Activated naive CD8-positive, alpha-beta T cell treated with anti-CD3 and anti-CD28 coated beads, Interleukin-2, amount 50 U/mL, for 24 hours (primary cell): ENCODE measurements at regions not wholly inside any gene's neighbourhood (a gene's known extent, or its start where the extent isn't known, plus 50 kb on each side); places are given as distances from the start of the nearest gene placed in this dataset.
"Not testable (repeated sequence)": the region's sequence is repeated elsewhere in the genome, so short reads cannot be mapped to it uniquely, and the experiment has no call there.

Experiments
- ATAC-seq: fragments of 150-1000 bp; cut with Tn5 transposase; one replicate; pipeline ENCODE4 v1.10.0; 2021
- DNase-seq: peaks from one replicate; pipeline ENCODE4 v3.0.0; 2021
- H3K27ac Mint-ChIP-seq: one replicate; pipeline ENCODE4 v1.8.0; 2021; ENCODE audit warnings: mild to moderate bottlenecking, mixed read lengths
- H3K27me3 Mint-ChIP-seq: one replicate; pipeline ENCODE4 v1.8.0; 2021; ENCODE audit warnings: mixed read lengths
- H3K36me3 Mint-ChIP-seq: one replicate; pipeline ENCODE4 v1.8.0; 2021; ENCODE audit warnings: low read depth, mixed read lengths
- H3K4me1 Mint-ChIP-seq: one replicate; pipeline ENCODE4 v1.8.0; 2021; ENCODE audit warnings: mixed read lengths
- H3K4me3 Mint-ChIP-seq: one replicate; pipeline ENCODE4 v1.8.0; 2021; ENCODE audit warnings: mild to moderate bottlenecking, moderate library complexity, mixed read lengths
- H3K9me3 Mint-ChIP-seq: one replicate; pipeline ENCODE4 v1.8.0; 2021; ENCODE audit warnings: mixed read lengths

DNA sequence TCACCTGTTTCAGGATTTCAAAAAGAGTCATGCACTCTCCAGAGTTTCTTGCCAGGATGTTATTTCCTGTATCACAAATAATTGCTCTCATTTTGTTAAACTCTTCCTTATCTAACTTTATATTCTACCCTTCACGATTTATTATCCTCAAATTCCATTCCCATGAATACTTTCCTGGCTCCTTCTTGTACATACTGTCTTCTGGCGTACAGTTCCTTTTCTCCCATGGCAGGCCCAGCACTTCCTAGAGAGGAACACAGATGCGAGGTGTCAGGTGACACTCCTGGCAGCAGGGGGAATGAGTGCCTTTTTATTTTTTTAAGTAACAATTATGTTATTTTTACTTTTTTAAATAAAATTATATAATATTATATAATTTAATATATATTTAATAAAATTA is 411.9 kb downstream of the TFEC start:
- Mint-ChIP-seq H3K9me3 (no peaks in the 10 kb centered on the region), H3K27ac (no peak overlapping the region), H3K36me3 (no peaks in the 10 kb centered on the region), H3K4me3 (no peak overlapping the region), H3K4me1 (no peaks in the 10 kb centered on the region), H3K27me3 (no peaks in the 10 kb centered on the region)
- ATAC-seq (no peak), DNase-seq (no peak)

DNA sequence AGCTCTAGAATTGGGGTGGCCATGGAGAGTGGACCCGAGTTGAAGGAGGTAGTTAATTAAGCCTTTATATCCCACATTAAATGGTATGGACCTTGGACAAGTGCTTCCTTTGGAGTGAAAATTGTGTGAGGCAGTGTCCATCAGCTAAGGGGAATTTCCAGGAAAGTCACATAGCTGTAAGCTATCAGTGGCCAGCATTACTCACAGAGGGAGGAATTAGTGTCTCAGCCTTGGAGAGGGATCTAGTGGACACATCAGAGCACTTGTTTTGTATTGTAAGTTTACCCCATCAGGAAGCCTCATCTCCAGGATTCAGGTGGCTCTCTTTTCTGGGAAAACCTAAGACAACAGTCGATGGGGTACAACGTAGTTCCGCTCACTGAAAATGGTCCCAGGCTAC is 416.7 kb downstream of the TFEC start:
- no peak for DNase-seq
- no peaks in the 10 kb centered on the region for H3K4me1 Mint-ChIP-seq
- no peaks in the 10 kb centered on the region for H3K9me3 Mint-ChIP-seq
- no peaks in the 10 kb centered on the region for H3K27me3 Mint-ChIP-seq
- H3K4me3 Mint-ChIP-seq = no peak overlapping the region
- H3K36me3 Mint-ChIP-seq = no peaks in the 10 kb centered on the region
- no peak overlapping the region for H3K27ac Mint-ChIP-seq
- no peak for ATAC-seq

DNA sequence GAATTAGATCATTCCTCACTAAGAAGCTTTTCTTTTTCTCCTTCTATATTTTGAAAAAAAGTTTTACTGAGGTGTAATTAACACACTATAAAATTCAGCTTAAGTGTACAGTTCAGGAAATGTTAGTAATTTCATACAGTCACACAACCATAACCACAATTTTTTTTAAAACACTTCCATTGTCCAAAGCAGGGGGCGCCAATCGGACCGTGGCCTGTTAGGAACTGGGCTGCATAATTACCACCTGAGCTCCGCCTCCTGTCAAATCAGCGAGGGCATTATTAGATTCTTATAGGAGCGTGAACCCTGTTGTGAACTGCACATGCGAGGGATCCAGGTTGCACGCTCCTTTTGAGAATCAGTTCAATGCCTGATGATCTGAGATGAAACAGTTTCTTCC is 427.1 kb downstream of the TFEC start:
- DNase-seq (no peak), ATAC-seq (no peak)
- Mint-ChIP-seq H3K4me1 (no peaks in the 10 kb centered on the region), H3K36me3 (no peaks in the 10 kb centered on the region), H3K9me3 (peaks cover 3% of the 10 kb centered on the region), H3K4me3 (no peak overlapping the region), H3K27me3 (no peaks in the 10 kb centered on the region), H3K27ac (no peak overlapping the region)

DNA sequence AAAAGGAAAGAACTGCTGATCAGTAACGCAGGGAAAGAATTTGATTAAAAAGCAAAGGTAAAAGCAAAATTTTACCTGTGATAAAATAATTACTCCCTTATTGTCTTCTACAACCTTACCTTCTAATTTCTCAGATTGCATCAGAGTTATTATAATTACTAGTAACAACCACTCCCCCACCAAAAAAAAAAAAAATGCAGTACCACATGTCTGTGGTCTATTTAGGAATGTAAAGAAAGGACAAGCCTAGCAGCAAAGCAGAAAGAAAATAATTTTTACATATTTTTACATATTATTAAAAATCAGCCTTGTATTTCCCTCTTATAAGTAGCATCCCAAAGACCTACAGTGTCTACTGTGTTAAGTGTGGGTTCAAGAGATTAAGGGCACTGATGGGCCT is 430.4 kb downstream of the TFEC start:
- H3K4me1 Mint-ChIP-seq = no peaks in the 10 kb centered on the region
- DNase-seq (no peak), ATAC-seq (no peak)
- H3K4me3 Mint-ChIP-seq = no peak overlapping the region
- H3K27me3 Mint-ChIP-seq = no peaks in the 10 kb centered on the region
- H3K36me3 Mint-ChIP-seq = no peaks in the 10 kb centered on the region
- peaks cover 16% of the 10 kb centered on the region for H3K9me3 Mint-ChIP-seq
- no peak overlapping the region for H3K27ac Mint-ChIP-seq

DNA sequence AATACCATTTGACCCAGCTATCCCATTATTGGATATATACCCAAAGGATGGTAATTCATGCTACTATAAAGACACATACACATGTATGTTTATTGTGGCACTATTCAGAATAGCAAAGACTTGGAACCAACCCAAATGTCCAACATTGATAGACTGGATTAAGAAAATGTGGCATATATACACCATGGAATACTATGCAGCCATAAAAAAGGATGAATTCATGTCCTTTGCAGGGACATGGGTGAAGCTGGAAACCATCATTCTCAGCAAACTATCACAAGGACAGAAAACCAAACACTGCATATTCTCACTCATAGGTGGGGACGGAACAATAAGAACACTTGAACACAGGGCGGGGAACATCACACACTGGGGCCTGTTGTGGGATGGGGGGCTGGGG is 431.4 kb downstream of the TFEC start:
- H3K27ac Mint-ChIP-seq, ATAC-seq, DNase-seq, H3K4me3 Mint-ChIP-seq, H3K27me3 Mint-ChIP-seq, H3K36me3 Mint-ChIP-seq, H3K4me1 Mint-ChIP-seq: not testable (repeated sequence)
- peaks cover 21% of the 10 kb centered on the region for H3K9me3 Mint-ChIP-seq

DNA sequence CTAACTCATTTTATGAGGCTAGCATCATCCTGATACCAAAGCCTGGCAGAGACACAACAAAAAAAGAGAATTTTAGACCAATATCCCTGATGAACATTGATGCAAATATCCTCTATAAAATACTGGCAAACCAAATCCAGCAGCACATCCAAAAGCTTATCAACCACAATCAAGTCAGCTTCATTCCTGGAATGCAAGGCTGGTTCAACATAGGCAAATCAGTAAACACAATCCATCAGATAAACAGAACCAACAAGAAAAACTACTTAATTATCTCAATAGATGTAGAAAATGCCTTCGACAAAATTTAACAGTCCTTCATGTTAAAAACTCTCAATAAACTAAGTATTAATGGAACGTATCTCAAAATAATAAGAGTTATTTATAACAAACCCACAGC is 433.3 kb downstream of the TFEC start:
- not testable (repeated sequence) for H3K27me3 Mint-ChIP-seq, H3K27ac Mint-ChIP-seq, ATAC-seq, H3K4me3 Mint-ChIP-seq, DNase-seq, H3K4me1 Mint-ChIP-seq, H3K36me3 Mint-ChIP-seq
- H3K9me3 Mint-ChIP-seq = peaks cover 21% of the 10 kb centered on the region

DNA sequence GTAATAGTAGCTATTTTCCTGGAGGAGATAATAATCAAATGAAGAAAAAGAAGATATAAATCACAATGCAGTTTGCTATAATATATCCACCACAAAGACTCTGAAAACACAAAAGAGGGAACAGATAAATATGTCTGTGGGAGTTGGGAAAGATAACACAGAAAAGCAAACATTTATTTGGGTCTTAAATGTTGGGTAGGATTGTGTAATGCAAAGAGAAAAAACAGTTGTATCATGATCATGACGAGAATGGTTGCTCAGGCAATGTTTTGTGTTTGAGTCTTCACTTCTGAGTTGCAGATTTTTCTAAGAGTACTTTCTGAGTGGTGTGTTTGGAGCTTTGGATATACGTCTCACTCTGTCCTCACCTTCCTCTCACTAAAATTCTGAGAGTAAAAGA is 437.5 kb downstream of the TFEC start:
- H3K4me3 Mint-ChIP-seq = no peak overlapping the region
- no peak overlapping the region for H3K27ac Mint-ChIP-seq
- no peak for ATAC-seq
- DNase-seq = no peak
- H3K4me1 Mint-ChIP-seq = no peaks in the 10 kb centered on the region
- no peaks in the 10 kb centered on the region for H3K36me3 Mint-ChIP-seq
- peaks cover 17% of the 10 kb centered on the region for H3K9me3 Mint-ChIP-seq
- no peaks in the 10 kb centered on the region for H3K27me3 Mint-ChIP-seq

DNA sequence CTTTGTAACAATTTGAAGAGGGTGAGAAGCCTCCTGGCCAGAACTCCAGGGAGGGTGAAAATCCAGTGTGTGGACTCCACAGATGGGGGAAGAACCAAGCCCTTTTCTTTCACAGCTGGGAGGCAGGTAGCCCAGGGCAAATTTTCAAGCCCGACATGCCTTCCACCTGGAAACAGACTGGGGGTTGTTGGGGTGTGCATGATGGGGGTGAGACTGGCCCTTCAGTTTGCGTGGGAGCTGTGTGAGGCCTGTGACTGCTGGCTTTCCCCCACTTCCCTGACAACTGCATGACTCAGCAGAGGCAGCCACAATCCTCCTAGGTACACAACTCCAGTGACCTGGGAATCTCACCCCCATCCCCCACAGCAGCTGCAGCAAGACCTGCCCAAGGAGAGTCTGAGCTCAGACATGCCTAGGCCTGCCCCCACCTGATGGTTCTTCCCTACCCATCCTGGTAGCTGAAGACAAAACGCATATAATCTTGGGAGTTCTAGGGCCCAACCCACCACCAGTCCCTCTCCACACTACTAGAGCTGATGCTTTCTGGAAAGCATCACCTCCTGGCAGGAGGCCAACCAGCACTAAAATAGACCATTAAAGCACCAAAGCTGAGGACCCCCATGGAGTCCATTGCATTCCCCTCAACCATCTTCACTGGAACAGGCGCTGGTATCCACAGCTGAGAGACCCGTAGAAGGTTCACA is 445.4 kb downstream of the TFEC start:
- H3K9me3 Mint-ChIP-seq = no peaks in the 10 kb centered on the region
- H3K27ac Mint-ChIP-seq = no peak overlapping the region
- H3K4me1 Mint-ChIP-seq = no peaks in the 10 kb centered on the region
- H3K4me3 Mint-ChIP-seq = no peak overlapping the region
- no peak for ATAC-seq
- no peak for DNase-seq
- H3K27me3 Mint-ChIP-seq = peaks cover 2% of the 10 kb centered on the region
- no peaks in the 10 kb centered on the region for H3K36me3 Mint-ChIP-seq

DNA sequence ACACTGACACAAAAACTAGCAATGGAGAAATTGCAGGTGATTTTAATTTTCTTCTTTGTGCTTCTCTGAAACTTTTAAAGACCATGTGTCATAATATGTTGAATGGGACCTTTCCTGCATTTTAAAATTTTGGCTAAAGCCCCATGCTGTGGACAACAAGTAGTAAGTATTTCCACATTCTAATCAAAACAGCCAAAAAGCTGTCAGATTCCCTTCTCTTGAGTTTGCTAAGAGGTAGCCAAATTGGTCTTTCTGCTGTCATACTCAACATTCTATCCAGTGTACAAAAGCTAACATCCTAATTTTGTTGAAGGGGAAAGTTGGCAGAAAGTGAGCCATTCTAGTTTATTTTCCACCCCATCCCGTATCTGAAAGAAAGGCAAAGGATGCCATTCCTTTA is 447.6 kb downstream of the TFEC start:
- H3K27me3 Mint-ChIP-seq = peaks cover 2% of the 10 kb centered on the region
- no peaks in the 10 kb centered on the region for H3K36me3 Mint-ChIP-seq
- no peak for DNase-seq
- H3K4me3 Mint-ChIP-seq = no peak overlapping the region
- no peak for ATAC-seq
- H3K4me1 Mint-ChIP-seq = no peaks in the 10 kb centered on the region
- no peak overlapping the region for H3K27ac Mint-ChIP-seq
- H3K9me3 Mint-ChIP-seq = no peaks in the 10 kb centered on the region

DNA sequence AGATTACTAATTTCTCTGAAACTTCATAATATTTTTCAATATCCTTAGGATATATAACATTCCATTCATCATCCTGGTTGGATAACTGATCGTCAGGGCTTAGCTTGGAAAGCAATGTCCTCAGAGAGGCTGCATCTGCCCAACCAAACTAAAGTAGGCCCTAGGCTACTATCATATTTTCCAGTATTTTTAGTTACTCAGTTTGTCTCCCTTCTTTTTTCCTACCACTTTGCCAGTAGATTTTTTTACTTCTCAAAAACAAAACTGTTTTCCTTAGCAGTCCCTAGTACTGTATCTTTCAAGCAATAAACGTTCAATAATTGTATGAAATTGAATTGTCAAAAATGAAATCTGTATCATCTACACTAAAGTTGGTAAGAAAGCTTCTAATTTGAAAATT is 452.0 kb downstream of the TFEC start:
- Mint-ChIP-seq H3K4me1 (no peaks in the 10 kb centered on the region), H3K36me3 (no peaks in the 10 kb centered on the region), H3K27ac (no peak overlapping the region), H3K27me3 (no peaks in the 10 kb centered on the region), H3K9me3 (no peaks in the 10 kb centered on the region), H3K4me3 (no peak overlapping the region)
- ATAC-seq = no peak
- DNase-seq = no peak

DNA sequence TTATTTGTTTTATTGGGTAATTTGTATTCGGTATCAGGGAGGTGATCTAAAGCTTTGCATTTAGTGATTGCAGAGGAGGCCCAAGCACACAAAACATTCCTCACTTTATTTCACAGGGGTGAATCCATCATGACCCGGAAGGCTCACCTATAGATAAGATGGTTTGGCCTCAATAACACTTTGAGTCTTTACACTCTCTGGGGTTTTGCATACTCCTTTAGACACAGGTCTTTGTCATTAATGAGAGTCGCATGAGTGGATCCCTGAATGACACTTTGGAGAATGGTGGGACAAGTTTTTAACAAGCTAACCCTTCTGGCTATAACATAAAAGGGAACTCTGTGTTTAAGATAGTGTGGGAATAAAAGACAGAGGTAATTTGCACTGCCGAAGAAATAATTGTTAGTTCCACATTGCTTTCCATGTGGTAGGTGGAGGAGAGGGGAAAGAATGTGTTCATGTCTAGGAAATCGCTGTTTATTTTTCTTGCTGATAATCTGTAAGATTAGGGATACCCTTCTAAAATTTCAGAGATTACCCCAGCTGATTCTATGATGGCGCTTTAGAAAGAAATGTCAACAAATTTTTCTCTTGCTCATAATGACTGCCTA is 455.8 kb downstream of the TFEC start:
- DNase-seq = no peak
- no peaks in the 10 kb centered on the region for H3K36me3 Mint-ChIP-seq
- H3K4me1 Mint-ChIP-seq = no peaks in the 10 kb centered on the region
- H3K4me3 Mint-ChIP-seq = no peak overlapping the region
- no peak overlapping the region for H3K27ac Mint-ChIP-seq
- ATAC-seq = no peak
- H3K9me3 Mint-ChIP-seq = no peaks in the 10 kb centered on the region
- H3K27me3 Mint-ChIP-seq = no peaks in the 10 kb centered on the region

DNA sequence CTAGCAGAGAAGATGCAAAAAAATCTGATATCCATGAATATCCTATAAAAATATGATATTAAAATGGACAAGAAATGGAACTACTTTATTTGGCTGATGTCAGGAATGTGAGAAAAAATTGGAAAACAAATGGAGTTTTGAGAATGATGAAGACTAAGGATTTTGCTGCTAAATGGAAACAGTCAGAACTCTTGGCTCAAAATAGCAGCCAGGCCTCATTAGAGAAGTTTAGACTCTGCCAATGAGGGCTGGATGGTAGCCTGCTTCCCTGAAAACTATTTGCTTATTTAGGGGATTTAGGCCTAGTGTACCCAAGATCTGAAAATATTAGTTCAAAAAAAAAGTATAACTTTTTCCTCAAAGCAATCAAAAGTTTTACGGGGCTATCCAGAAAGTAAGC is 458.5 kb downstream of the TFEC start:
- no peaks in the 10 kb centered on the region for H3K27me3 Mint-ChIP-seq
- no peak overlapping the region for H3K27ac Mint-ChIP-seq
- ATAC-seq = no peak
- no peak overlapping the region for H3K4me3 Mint-ChIP-seq
- no peak for DNase-seq
- no peaks in the 10 kb centered on the region for H3K4me1 Mint-ChIP-seq
- H3K9me3 Mint-ChIP-seq = no peaks in the 10 kb centered on the region
- H3K36me3 Mint-ChIP-seq = no peaks in the 10 kb centered on the region

DNA sequence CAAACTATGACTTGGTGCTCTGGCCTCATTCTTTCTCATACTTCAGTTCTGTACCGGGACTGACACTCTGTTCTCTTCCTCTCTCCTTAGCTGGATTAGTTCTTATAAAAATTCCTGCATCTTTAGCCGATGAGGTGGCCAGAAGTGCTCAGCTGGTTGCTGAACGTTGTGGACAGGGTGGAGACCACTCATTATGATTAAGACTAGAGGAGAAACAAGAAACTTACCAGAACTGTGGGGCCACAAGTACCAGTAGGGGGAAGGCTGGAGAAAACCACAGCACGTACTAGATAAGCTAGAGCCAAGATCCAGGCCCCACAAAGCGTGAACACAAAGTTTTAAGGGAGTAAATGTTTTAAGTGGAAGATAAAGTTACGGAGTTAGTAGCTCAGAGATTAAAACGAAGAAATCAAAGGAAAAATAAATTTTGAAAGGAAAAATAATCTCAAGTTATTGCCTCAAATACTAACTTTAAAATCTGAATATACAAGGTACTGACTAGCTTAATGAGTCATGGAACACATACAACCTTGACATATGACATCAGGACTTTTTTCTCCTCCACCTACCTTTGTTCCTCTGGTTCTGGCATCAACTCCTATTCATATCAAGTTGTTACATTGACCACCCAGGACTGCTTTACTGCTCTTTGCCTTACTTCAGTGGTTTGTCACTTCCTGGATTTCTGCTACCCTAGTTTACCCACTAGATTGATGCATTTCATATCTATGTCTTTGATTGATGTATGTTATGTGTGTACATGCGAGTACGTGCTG is 469.0 kb downstream of the TFEC start:
- ATAC-seq = no peak
- DNase-seq = no peak
- Mint-ChIP-seq H3K27ac (no peak overlapping the region), H3K36me3 (no peaks in the 10 kb centered on the region), H3K4me3 (no peak overlapping the region), H3K27me3 (no peaks in the 10 kb centered on the region), H3K9me3 (no peaks in the 10 kb centered on the region), H3K4me1 (no peaks in the 10 kb centered on the region)

DNA sequence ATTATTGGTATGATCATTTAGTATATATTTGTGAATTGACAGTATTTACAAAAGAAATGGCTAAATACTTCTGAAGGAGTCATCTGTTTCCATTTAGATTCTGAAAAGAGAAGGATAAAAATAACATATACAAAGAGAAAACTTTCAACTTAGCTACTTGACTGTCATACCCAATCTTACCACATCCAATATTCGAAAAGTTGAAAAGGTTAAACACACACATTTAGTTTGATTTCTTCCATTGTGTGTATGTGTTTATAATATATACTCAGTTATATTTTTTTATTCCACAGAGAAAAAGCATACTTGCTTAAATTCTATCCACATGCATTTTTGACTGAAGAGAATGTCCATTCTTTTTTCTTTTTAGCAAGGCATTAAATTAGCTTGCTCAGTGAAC is 470.7 kb downstream of the TFEC start:
- DNase-seq = no peak
- no peaks in the 10 kb centered on the region for H3K36me3 Mint-ChIP-seq
- no peaks in the 10 kb centered on the region for H3K9me3 Mint-ChIP-seq
- H3K27ac Mint-ChIP-seq = no peak overlapping the region
- no peaks in the 10 kb centered on the region for H3K4me1 Mint-ChIP-seq
- ATAC-seq = no peak
- H3K4me3 Mint-ChIP-seq = no peak overlapping the region
- no peaks in the 10 kb centered on the region for H3K27me3 Mint-ChIP-seq

DNA sequence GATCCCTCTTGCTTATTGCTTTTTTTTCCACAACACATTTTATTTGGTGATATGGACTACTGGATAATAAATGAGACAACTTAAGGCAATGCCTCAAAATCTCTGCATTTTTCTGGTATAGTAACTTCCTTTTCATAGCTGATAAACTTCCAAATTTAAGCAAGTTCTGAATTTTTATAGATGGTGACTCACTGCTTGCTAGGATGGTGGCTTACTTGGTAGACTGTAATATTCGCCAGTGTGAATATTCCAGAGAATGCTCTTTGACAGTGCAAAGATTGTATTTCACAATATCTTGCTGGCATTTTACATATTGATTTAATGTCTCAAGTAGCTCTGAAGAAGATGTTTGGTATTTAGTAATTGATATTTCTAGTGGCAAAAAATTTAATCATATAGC is 472.4 kb downstream of the TFEC start:
- no peaks in the 10 kb centered on the region for H3K4me1 Mint-ChIP-seq
- DNase-seq (no peak), ATAC-seq (no peak)
- no peaks in the 10 kb centered on the region for H3K27me3 Mint-ChIP-seq
- H3K27ac Mint-ChIP-seq = no peak overlapping the region
- H3K9me3 Mint-ChIP-seq = no peaks in the 10 kb centered on the region
- no peak overlapping the region for H3K4me3 Mint-ChIP-seq
- no peaks in the 10 kb centered on the region for H3K36me3 Mint-ChIP-seq
